HL-60 (cell line): ENCODE measurements at regions not wholly inside any gene's neighbourhood (a gene's known extent, or its start where the extent isn't known, plus 50 kb on each side); places are given as distances from the start of the nearest gene placed in this dataset.

Experiments
- GABPA ChIP-seq: IDR thresholded peaks from 2 replicates; pipeline ENCODE4 v1.6.1; 2012; ENCODE audit warnings: low read depth
- TF ChIP-seq, protein P1 (sequence below): IDR thresholded peaks from one replicate; pipeline ENCODE4 v1.5.1; 2011; ENCODE audit warnings: low read length, control low read depth, inconsistent platforms; ENCODE audit not compliant: insufficient read depth

DNA sequence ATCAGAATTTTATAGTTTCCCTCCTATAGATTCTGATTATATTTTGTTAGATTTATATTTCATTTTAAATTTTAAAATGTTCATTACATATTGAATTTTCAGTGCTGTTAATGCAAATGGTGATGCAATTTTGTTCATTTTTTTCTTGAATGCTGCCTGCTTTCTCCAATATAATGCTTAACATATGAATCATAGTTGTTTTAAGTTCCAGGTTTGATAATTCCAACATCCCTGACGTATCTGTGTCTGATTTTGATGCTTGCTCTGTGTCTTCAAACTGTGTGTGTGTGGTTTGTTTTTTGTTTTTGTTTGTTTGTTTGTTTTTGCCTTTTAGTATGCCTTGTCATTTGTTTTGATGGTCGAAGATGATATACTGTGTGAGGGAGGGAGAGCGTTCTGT is 134.7 kb upstream of the ELAC2 start:
- TF ChIP-seq, protein P1, sequence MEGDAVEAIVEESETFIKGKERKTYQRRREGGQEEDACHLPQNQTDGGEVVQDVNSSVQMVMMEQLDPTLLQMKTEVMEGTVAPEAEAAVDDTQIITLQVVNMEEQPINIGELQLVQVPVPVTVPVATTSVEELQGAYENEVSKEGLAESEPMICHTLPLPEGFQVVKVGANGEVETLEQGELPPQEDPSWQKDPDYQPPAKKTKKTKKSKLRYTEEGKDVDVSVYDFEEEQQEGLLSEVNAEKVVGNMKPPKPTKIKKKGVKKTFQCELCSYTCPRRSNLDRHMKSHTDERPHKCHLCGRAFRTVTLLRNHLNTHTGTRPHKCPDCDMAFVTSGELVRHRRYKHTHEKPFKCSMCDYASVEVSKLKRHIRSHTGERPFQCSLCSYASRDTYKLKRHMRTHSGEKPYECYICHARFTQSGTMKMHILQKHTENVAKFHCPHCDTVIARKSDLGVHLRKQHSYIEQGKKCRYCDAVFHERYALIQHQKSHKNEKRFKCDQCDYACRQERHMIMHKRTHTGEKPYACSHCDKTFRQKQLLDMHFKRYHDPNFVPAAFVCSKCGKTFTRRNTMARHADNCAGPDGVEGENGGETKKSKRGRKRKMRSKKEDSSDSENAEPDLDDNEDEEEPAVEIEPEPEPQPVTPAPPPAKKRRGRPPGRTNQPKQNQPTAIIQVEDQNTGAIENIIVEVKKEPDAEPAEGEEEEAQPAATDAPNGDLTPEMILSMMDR, result no peak
- no peak for TF ChIP-seq GABPA
